Renal cortical epithelial cell (primary cell): ENCODE measurements at regions not wholly inside any gene's neighbourhood (a gene's known extent, or its start where the extent isn't known, plus 50 kb on each side); places are given as distances from the start of the nearest gene placed in this dataset.
A peak's percentile ranks its signal among the peaks of the same experiment; 100 is the strongest.

Experiments
- DNase-seq: peaks from one replicate; pipeline ENCODE4 v3.0.0-alpha.2; 2011; ENCODE audit warnings: low read depth

DNA sequence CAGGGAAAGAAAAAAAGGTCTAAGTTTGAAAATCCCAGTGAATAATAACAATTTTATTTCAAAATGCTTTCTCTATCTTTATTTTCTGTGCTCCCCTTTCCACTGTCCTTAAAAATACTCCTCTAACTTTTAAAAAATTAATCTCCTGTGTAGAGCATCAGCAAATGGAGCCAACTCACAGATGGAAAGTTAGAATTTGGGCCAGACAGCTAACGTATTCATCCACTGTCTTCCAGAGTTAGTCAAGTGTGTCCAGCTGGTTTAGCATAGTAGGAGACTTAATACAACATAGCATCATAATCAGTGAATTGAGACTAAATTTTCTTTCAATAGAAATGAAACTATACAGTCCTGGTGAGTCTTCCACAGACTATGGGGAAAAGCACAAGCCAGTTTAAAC, 419.0 kb upstream of the LRRC7 start:
- DNase-seq = no peak

DNA sequence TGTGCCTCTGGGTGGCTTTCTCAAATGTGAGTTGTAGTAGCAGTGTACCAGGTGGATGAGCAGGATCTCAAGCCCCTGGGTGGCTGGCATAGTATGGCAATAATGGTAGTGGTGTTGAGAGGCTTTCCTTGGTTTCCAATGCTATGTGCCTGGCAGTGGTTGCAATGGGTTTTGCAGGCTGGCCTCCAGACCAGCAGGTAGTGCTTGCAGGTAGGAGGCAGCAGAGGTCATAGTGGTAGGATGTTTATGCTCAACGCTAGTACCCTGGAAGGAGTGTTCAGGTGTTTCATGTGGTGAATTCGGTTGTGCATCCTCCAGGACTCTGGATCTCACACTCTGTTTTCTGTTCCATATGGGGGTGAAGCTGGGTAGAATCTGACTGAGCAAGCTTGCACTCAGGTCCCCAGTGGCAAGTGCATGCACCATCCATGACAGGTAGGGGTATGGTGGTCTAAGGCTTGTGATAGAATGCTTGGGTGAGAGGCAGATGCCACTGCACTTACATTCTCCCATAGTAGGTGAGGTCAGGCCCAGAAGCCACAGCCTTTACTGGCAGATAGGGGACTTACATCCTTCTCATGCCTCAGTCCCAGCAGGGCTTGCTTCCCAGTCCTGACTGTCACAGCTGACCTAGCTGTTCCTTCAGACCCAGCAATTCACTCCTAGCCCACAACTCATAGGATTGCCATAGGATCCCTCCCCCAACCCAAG, 410.5 kb upstream of the LRRC7 start:
- DNase-seq = no peak

DNA sequence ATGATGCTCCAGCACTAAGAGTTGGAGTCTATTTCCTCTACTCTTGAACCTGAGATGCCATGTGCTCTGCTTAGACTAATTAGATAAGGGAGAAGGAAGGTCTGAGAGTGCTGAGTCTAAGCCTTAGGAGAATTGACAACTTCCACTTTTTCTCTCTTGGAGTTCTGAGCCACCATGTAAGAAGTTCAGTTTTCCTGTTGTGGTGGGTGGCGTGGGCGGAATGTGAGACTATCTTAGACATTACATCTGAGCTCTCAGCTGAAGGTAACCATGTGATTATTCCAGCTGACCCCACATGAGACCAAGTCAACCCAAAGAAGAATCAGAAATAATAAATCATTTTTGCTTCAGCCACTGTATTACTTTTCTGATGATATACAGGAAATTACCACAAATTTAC, 404.5 kb upstream of the LRRC7 start:
- no peak for DNase-seq

DNA sequence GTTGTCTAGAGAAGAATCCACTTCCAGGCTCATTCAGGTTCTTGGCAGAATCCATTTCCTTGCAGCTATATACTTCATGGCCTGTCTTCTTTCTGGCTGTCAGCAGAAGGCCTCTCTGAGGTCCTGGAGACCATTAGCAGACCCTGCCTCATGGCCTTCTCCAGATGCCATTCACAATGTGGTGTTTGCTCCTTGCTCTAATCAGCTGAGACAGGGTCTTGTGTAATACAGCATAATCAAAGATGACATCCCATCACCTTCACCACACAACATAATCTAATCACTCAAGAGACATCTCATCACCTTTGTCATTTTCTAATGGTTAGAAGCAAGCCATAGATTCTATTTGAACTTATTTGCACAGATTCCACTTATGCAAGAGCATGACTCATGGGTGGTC, 403.9 kb upstream of the LRRC7 start:
- no peak for DNase-seq

DNA sequence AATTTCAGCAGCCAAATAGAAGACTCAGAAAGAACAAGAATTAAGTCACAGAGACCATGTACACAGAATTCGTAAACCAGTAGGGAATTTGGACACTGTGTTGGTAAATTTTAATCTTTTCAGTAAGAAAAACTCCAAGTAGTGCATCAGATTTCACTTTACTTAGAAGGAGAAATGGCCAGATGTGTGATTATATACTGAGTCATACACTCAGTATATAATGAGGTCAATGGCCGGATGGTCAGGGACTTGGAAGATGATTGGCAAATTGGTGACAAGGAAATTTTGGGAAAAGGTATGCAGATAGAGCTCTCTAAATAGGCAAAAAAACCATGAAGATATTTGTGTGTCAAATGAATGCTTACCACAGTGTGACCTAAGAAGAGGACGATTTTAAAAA, 399.8 kb upstream of the LRRC7 start:
- no peak for DNase-seq

DNA sequence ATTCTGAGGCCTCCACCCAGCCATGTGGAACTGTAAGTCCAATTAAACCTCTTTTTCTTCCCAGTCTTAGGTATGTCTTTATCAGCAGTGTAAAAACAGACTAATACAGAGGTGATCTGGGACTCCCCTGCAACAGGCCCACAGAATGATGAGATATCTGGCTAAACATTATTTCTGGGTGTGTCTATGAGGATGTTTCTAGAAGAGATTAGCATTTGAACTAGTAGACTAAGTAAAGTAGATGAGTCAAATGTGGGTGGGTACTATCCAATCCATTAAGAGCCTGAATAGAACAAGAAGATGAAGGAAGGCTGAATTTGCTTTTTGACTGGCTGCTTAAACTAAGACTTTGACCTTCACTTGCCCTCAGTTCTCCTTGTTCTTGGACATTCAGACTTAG, 396.5 kb upstream of the LRRC7 start:
- DNase-seq = no peak

DNA sequence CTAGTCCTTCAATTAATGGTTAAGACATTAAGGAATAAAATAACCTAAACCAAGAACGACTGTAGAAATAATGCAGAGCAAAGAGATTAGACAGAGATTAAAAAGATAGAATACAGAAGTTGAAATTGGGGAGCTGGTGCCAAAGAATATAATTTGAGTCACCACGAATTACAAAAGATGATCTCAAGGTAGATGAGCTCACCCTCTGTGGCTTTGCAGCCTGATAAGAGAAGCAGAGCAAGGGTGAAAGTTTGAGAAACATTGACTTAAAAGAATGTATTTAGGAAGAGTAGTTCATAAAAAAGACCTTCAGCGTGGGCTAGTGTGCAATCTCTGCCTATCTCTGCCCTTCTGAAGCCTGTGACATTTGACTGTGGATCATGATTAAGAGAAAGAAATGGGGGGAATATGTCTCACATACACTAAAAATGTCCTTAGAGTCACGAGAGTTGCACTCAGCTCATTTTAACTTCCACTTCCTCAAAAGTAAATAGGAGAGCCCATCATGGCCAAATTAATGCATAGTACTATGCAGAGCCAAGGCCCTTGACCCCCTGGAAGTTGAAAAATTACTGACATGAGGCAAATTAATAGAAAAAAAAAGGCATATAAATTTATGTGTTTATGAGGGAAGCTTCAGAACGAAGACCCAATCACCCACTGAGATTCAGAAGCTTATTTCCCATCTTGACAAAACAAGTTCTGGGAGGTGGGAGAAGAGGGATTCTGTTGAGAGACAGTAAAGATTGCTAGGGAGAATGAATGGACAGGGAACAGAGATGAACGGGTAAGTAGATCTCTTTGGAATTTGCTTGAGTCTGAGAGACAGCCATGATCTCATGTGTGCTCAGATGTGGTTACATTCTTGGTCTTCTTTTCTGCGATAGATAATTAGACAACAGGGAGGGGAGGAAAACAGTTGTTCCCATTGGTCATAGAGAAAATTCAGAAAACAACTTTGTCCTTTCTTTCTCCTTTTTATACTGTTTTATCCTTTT, 395.4 kb upstream of the LRRC7 start:
- DNase-seq = no peak

DNA sequence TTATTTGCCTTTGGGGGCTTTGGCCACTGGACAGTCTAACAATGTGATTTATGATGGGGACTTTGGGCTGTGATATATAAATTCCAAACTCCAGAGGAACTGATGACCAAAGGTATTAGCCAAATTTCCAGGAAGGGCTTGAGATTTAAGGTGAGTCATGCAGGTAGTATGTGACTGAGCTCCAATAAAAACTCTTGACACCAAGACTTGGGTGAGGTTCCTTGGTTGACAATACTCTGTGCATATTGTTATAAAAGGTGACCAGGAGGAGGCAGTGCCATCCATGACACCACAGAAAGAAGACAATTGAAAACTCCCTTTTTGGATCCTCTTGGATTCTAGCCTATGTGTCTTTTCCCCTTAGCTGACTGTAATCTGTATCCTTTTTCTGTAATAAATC, 392.7 kb upstream of the LRRC7 start:
- no peak for DNase-seq

DNA sequence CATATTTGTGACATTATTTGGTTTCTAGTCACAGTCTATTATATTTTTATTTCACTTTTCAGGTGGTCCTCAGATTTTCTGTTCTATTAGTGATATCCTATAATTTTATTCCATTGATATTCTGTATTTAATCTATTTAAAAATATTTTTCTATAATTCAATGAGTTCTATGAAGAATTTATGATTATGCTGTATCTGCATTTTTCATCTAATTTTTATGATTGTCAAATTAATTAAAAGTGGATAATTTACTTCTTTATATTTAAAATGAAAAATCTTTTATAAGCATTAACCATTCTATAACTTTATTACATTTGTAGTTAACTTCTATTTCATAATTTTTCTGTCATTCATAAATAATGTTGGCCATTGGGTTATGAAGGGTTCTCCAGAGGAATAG, 387.4 kb upstream of the LRRC7 start:
- DNase-seq = no peak

DNA sequence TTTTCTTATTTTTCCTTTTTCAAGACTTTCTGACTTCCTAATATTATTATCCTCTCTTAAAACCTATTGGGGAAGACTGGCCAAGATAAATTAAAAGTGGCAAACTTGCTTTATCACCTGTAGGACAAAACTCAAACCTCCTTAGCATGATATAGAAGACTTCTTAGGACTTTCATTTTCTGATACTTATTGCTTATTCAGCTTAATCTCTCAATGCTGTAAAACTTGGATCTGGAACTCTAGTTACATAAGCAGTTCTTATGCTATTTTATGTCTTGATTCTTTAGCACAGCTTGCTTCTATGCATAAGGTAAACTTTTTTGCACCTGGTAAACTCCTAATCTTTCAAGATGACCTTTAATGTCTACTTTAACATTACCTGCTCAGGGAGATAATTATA, 382.3 kb upstream of the LRRC7 start:
- DNase-seq = no peak

DNA sequence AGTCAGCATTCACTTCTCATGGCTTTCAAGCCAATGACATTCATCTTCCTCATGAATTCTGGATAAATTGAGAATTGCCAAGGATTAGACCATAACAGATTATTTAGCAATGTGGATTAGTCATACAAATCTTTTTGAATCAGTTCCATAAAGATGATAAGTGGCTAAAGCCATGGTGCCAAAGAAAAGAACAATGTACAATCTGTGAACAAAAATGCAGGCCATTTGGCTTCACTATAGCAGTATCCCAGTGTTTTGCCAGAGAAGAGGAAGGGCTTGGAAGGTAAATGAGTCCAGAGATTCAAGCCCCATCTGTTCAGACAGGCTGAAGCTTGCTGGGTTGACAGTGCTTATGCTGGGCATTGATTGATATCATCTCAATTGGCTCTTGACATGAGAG, 376.4 kb upstream of the LRRC7 start:
- no peak for DNase-seq

DNA sequence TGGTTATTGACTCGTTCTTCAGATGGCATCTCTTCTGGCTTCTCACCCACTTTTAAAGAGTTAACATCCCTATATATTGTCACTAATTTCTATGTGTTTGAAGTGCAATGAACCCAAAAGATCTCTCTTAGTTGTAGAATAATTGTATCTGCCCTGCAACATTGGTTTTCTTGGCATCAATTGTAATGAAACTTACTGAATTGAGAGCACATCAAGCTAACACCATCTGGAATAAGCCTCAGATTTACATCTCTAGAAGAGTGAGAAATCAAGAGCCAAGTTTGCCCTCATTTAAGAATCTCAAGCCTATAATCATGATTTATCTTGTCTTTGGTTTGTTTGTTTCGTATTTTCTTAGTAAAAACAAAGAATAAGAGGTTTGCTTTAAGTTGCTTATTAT, 372.6 kb upstream of the LRRC7 start:
- DNase-seq = no peak

DNA sequence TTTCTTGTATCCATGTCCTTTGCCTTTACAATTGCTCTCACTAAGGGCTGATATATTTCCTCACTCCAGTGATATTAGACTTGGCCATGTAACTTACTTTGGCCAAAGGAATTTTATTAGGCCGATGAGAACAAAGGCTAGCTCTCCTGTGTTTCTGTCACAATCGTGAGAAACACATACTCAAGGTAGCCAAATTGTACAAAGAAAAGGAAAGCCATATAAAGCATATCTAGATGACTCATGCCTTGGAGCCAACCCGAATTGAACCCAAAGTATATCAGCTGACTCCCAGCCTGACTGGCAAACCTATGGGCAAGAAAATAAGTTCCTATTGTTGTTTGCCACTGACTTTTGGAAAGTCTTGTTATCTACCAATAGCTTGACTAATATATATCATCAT, 371.7 kb upstream of the LRRC7 start:
- peak; percentile 7 for DNase-seq

DNA sequence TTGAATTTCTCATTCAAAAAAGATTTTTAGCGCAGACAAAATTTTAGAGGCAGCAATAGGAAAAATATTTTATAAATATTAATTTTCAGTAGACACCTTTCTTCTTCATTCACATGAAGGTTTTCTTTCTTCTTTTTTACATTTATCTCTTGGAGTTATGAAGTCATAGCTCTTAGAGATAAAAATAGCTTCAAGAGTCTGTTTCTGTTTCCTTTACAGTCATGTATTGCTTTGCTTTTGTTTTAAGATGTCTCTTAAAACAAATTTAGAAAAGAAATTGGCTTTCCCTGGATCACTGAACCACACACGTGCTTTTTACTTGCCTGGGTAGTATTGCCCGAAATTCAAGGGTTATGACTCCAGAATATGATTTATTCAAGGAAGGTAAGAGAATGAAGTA, 369.9 kb upstream of the LRRC7 start:
- no peak for DNase-seq

DNA sequence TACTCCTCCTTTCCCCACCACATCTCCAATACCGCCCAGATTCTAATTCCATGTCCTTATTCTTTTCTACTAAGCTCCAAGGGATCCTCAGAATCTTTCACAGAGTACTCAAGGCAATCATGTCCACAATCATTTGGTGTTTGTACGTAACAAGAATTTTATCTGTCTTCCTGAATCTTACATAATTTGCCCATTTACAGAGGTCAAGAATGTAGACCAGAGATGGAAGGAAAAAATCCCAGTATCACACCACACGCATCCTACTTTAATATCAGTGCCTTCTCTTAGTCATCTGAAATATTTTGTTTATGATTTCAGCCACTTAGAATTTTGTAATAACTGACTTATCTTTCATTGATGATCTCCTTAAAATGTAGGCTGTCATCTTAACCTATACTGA, 366.0 kb upstream of the LRRC7 start:
- no peak for DNase-seq

DNA sequence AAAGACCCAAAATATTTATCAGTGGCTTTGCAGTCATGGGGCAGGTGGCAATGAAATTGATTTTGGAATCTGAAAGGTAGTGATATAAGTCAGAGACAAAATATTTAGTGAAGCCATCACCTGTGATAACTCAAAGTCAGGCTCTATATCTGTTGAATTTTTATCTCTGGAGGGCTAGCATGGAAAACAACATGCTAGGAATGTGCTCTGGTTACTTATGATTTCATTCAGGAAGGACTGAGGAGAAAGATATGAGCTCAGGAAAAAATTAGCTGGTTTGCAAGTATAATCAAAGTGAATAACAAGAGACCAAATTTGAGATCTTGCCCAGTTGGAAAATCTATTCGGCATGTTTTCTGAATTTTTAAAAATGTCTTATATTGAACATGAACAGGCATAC, 364.6 kb upstream of the LRRC7 start:
- DNase-seq = no peak

DNA sequence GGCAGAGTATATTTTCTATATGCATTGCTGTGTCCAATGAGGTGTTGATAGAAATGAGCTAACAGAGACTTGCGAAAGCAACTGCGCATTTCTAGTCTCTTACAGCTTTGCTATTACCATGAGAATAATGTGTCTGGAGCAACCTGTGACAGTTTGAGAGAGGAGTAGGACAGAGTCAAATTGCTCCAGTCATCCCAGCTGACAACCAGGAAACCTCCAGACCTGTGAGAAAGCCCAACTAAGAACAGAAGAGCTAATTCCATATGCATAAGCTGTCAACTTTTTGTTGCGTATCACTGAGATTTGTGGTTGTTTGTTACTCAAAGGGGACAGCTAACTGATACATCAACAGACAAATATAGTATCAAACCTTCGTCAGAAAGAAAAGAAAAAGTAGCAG, 354.1 kb upstream of the LRRC7 start:
- no peak for DNase-seq

DNA sequence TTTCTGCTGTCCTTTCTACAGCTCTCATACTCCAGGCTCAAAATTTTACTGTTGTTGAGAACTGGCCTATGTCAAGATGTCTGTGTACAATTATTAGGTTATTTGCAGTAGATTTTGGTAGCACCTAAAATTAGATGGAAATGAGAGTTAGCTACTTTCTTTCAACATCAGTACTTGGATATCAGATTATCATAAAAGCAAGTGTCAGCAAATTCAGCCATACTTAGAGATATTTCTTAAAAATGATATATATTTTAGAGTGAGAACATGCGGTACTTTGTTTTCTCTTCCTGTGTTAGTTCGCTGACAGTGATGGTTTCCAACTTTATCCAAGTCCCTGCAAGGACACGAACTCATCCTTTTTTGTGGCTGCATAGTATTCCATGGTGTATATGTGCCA, 351.8 kb upstream of the LRRC7 start:
- no peak for DNase-seq

DNA sequence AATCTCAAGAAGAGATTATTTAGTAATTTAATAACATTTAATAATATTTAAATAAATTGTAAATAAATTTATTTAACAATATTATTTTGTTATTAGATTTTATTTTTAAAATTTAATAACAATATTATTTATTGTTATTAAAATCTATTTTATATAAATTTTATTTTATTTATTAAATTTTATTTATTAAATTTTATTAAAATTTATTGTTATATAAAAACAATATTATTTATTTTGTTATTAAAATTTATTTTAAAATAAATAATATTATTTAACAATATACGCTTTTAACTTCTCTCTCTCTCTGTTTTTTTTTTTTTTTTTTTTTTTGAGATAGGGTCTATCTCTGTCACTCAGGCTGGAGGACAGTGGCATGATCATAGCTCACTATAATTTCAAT, 347.1 kb upstream of the LRRC7 start:
- no peak for DNase-seq

DNA sequence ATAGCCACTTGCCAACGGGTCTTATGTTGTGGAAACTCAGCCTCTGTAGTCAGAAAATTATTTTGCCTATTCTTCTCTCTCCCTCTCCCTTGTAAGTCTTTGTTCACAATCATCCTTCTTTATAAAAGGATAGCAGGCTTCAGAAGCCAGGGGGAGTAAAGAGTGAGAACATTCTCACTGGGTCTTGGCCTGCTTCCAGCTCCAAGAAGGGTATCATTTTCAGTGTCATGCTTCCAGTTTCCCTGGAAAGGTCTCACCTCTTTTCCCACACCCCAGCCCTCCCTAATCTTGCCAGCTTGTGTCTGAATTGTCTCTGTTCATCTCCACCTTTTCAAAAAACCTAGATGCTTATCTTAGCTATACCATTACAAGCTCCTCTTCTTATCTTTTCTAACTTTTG, 346.2 kb upstream of the LRRC7 start:
- DNase-seq = no peak

DNA sequence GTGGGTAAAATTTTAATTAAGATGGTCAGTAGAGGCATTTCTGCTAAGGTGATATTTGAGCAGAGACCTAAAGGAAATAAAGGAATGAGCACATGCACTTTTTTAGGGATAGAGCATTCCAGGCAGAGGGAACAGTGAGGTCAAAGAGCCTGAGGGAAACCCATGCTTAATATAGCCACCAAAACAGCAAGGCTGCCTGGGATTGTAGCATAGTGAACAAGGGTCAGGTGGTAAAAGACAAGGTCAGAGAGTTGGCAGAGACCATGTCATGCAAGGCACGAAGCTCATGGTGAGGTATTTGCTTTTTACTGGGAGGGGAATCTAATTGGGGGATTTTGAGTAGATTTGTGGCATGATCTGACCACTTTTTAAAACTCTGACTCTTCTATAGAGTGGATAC, 344.6 kb upstream of the LRRC7 start:
- no peak for DNase-seq

DNA sequence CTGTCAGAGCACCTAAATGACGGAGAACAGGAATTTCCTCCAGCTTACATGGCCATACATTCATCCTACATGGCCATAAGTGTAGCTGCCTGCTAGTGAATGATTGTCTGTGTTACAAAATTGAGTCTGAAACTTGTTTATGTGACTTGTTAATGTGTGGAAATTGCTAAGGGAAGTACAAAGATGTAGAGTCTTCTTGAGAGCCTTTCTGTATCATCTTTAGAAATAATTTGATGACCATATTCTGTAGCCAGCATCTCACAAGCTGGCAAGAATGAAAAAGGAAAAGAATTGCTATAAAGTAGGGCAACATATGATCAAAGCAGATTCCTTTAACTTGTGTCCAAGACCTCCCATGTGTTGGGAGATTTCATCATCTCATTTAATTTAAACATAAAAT, 339.2 kb upstream of the LRRC7 start:
- no peak for DNase-seq

DNA sequence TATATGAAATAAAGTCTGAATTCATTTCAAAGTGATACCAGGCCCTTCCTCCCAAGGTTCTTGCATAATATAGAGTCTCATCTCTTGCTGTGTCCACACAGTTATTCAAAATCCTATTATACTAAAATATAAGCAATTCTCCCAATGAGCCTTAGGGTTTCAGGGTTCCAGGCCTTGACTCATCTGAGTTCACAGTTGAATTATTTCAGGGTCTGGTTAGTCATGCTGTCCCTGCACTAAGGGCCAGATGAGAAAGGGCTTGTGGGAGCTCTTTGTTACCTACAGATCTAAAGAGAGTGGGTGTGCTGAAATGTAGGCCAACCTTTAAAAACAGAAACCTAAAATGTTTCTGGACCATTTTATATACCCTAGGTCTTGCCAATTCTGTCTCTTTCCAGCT, 337.5 kb upstream of the LRRC7 start:
- DNase-seq = peak; percentile 56
